HT-29 (cell line): ENCODE measurements at regions not wholly inside any gene's neighbourhood (a gene's known extent, or its start where the extent isn't known, plus 50 kb on each side); places are given as distances from the start of the nearest gene placed in this dataset.

Experiments
- DNase-seq: peaks from one replicate; pipeline ENCODE4 v3.0.0-alpha.2; 2015; ENCODE audit warnings: low spot score

- no peak for DNase-seq
Observed at GRCh38 chr3:151992326-151993041, 119.0 kb downstream of the SUCNR1 start.

- no peak for DNase-seq
Observed at GRCh38 chr3:151995091-151995490, 121.6 kb downstream of the SUCNR1 start.

GRCh38 chr3:151998744-151999143 lies 125.3 kb downstream of the SUCNR1 start:
- no peak for DNase-seq

GRCh38 chr3:151999936-152000335 lies 126.5 kb downstream of the SUCNR1 start:
- no peak for DNase-seq

- DNase-seq = no peak
Observed at GRCh38 chr3:152011812-152012735, 138.6 kb downstream of the SUCNR1 start.

- DNase-seq = peak; percentile 65
Observed at GRCh38 chr3:152019508-152019907, 146.1 kb downstream of the SUCNR1 start.

GRCh38 chr3:152021951-152022461 lies 148.6 kb downstream of the SUCNR1 start:
- peak; percentile 93 for DNase-seq

- DNase-seq = peak; percentile 92
Observed at GRCh38 chr3:152026033-152026556, 152.7 kb downstream of the SUCNR1 start.

- no peak for DNase-seq
Observed at GRCh38 chr3:152030320-152030719, 156.9 kb downstream of the SUCNR1 start.

GRCh38 chr3:152031321-152031720 lies 157.9 kb downstream of the SUCNR1 start:
- DNase-seq = no peak

GRCh38 chr3:152037297-152037696 lies 163.9 kb downstream of the SUCNR1 start:
- no peak for DNase-seq

- DNase-seq = no peak
Observed at GRCh38 chr3:152037953-152038352, 164.5 kb downstream of the SUCNR1 start.

- no peak for DNase-seq
Observed at GRCh38 chr3:152038490-152038889, 165.0 kb downstream of the SUCNR1 start.

GRCh38 chr3:152039887-152040286 lies 166.4 kb downstream of the SUCNR1 start:
- no peak for DNase-seq

- DNase-seq = no peak
Observed at GRCh38 chr3:152040319-152040718, 166.9 kb downstream of the SUCNR1 start.

GRCh38 chr3:152043620-152044019 lies 170.2 kb downstream of the SUCNR1 start:
- DNase-seq = no peak

GRCh38 chr3:152046280-152046679 lies 172.8 kb downstream of the SUCNR1 start:
- no peak for DNase-seq

GRCh38 chr3:152047465-152047864 lies 174.0 kb downstream of the SUCNR1 start:
- no peak for DNase-seq

- DNase-seq = no peak
Observed at GRCh38 chr3:152048831-152049230, 175.4 kb downstream of the SUCNR1 start.

GRCh38 chr3:152050903-152051302 lies 177.5 kb downstream of the SUCNR1 start:
- DNase-seq = no peak

GRCh38 chr3:152051501-152052404 lies 178.3 kb downstream of the SUCNR1 start:
- DNase-seq = no peak
